Brain pericyte (primary cell): ENCODE measurements at regions not wholly inside any gene's neighbourhood (a gene's known extent, or its start where the extent isn't known, plus 50 kb on each side); places are given as distances from the start of the nearest gene placed in this dataset.
"Not testable (repeated sequence)": the region's sequence is repeated elsewhere in the genome, so short reads cannot be mapped to it uniquely, and the experiment has no call there.

Source experiments
- DNase-seq: peaks from one replicate; pipeline ENCODE4 v3.0.0-alpha.2; 2012; ENCODE audit warnings: low read depth, low spot score

DNA sequence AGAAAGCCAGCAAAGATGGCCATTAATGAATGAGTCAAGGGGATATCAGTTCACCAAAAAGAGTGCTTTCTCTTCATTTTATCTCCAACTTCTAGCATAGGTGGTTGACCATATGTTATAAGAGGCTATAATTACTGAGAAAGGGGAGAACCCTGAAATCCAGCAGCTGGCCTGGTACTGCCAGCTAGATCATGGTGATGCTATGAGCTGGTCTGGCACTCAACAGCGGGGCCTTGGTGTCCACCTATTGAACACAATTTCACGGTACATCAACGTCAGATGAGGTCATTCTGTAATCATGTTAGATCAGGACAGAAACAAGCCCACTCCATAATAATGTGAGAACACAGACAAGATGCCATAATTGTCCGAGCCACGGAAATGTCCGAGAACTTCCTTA is 1644.8 kb upstream of the PCDH7 start:
- DNase-seq = no peak

DNA sequence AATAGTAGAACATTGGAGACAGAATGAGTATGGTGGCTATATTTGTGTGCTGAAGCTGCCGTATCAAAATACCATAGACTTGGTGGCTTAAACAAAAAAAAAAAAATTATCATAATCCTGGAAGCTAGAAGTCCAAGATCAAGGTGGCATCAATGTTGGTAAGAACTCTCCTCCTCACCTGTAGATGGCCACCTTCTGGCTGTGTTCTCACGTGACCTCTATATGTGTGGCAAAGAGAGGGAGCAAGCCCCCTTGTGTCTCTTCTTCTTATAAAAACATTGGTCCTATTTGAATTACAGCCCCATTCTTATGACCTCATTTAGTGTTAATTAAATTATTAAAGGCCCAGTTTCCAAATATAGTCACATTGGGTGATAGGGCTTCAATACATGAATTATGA is 1640.9 kb upstream of the PCDH7 start:
- DNase-seq = no peak

DNA sequence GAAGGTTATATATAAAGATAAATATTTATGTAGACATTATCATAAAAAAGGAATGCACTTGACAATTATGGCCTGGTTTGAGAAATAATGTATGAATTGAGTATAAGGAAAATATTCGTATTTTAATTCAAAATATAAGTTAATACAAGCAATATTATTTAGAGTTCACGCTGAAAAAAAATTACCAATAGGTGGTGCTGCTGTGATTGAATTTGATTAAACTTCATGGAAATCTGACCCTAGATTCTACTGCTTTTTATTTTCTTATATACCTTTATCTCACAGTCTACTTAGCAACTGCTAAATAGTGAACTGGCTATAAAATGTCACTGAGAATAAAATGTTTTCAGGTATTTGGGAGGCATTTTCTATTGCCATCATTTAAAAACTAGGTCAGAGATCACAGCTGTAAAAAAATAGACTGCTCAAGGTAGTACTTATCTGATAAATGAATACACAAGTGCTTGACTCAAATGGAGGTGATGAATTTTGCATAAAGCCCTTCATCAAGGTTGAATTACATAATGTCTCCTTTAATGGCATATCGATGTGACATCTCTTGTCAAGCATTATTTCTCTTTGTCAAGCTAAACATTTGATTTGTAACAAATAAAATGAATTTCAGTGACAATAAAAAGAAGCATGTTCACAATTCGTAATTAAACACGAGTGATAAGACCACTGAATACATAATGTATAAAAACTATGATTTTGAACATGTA is 1638.8 kb upstream of the PCDH7 start:
- DNase-seq = no peak

DNA sequence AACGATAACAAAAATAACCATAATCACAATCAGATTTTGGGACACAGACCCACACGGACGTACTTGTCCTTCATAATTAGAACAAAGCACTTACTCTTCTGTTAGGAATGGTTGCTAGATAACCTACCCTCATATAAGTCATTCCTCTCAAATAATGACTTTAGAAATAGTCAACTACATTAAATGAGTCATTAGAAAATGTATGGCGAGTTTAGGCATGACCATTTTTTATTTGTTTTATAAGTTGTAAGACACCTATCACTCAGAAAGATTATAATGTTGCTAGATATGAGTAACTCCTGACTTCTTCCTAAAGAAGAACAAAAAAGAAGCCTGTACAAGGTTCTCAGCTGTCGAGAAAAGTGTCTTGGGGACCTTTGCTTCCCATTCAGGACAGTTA is 1637.5 kb upstream of the PCDH7 start:
- DNase-seq = no peak

DNA sequence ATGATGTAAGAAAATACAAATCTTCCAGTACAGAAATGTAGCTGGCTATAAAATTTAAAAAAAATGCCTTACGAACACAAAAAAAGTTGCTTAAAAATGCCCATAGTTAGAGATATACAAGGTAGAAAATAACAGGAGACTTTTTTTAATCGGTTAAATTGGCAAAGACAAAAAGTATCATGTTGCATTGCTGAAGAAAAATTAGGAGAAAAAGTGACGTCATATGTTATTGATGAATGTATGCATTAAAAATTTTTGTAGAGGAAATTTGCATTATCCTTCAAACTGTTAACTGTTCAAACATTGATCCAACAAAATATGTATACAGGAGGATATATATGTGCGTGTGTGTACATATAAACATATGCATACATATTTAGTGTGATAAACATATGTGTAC is 1634.4 kb upstream of the PCDH7 start:
- no peak for DNase-seq

DNA sequence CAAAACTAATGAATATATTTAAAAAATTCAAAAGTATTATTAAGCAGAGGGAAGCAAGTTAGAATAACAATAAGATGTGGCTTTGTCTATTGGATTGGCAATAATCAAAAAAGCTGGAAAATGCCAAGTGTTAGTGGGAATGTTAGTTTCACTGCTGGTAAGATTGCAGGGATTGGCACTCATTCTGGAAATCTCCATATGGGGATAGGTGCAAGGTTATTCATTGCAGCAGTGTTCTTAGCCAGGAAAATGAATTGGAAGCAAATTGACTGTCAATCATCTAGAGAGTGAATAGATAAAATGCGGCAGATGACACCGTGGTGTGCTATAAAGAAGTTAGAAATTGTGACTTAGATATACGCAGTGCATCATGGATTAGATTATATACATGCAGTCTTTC is 1615.5 kb upstream of the PCDH7 start:
- DNase-seq = no peak

DNA sequence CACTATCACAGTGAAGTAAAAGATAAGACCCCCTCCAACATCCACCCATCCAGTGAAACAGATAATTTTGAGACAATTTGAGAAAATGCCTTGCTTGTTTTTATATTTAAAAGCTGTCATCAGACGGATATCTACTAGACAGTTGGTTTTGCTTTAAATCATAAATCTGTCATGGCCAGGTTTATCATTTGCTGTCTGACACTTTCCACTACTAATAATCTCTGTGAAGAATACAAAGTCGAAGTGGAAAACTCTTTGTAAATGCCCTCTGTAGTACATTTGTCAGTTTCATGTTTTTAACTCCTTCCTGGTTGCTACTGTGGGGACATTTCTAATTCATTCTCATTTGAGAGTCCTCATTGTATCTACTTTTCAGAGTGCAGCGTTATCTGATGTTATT is 1606.2 kb upstream of the PCDH7 start:
- no peak for DNase-seq

DNA sequence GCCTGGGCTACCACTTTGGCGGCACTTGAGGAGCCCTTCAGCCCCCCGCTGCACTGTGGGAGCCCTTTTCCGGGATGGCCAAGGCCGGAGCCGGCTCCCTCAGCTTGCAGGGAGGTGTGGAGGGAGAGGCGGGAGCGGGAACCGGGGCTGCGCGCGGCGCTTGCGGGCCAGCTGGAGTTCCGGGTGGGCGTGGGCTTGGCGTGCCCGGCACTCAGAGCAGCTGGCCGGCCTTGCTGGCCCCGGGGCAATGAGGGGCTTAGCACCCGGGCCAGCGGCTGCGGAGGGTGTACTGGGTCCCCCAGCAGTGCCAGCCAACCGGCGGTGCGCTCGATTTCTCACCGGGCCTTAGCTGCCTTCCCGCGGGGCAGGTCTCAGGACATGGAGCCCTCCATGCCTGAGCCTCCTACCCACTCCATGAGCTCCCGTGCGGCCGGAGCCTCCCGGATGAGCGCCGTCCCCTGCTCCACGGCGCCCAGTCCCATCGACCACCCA is 1602.9 kb upstream of the PCDH7 start:
- DNase-seq = not testable (repeated sequence)

DNA sequence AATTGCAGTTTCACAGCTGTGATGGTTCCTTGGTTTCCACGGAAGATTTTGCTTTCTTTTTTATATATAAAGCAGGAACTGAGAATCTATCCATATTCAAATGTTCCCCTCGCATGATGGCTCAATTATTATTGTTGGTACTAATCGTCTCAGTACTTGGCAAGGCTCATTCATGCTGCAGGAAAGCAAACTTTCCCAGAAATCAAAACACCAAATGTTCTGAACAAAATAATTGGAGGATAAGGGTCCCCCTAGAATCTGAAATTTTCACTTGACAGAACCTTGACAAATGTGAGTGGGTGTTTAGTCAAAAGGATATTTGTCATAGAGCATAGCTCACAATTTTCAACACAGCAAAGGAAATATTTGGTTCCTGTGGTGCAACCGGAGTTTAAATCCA is 1598.6 kb upstream of the PCDH7 start:
- DNase-seq = no peak

DNA sequence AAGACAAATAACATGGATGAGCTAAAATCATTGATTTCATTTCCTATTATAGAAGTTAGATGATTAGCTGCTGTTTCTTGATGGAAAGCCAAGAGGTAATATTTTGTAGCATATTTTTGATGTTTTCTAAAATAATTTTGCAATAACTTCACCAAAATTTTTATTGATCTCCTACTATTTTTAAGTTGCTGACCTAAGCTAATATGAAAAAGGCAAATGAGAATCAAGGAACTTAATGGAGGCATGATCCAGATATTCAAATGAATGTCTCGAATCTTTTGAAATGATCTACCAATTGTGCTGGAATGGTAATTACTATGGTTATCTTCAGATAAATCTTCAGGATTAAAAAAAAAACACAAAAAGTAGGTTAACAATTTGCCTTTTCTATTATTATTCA is 1591.4 kb upstream of the PCDH7 start:
- no peak for DNase-seq

DNA sequence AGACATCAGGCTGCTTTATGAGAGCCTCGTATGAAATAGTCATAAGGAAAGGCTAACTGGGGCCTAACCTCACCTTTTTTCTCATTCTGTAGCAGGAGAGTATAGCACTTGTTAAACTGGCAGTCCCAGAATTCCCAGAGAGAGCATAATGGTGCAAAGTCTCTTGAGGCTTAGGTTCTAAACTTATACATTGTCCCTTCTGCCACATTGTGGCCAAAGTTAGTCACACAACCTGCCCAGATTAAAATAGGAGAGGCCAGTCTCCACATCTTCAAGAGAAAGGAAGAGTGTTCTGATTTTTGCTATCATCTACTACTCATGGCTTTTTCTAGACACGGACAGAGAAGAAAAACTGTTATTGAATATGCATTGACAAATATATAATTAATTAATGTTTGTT is 1588.9 kb upstream of the PCDH7 start:
- no peak for DNase-seq

DNA sequence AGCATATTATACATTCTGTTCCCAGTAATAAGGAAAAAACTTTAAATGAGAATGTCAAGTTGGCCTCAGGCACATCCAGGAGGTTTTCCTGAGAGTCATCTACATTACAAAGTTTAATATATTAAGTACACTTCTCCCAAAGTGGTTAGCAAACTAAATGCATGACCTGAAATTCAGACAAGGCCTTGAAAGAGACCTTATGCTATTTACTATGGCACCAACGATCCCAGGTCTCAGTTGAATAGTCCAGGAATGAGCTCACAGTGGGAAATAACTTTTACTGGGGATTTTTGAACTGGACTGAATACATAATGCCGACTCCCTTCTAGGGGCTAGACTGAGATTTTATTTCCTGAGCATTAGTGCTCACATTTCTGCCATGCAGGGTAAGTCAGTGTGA is 1577.5 kb upstream of the PCDH7 start:
- DNase-seq = no peak

DNA sequence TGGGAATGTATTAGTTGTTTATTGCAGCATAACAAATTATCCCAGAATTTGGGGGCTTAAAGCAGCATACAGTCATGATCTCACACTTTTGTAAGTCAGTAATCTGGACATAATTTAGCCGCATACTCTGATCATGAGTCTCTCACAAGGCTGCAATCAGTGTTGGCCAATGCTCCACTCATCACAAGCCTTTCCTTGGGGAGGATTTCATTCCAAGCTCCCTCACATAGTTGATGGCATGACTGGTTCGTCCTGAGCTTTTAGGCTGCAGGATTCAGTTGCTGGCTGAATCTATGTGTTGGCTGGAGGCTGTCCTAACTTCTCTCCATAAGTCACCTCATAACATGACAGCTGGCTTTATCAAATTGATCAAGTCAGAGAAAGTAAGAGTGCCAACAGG is 1568.6 kb upstream of the PCDH7 start:
- no peak for DNase-seq

DNA sequence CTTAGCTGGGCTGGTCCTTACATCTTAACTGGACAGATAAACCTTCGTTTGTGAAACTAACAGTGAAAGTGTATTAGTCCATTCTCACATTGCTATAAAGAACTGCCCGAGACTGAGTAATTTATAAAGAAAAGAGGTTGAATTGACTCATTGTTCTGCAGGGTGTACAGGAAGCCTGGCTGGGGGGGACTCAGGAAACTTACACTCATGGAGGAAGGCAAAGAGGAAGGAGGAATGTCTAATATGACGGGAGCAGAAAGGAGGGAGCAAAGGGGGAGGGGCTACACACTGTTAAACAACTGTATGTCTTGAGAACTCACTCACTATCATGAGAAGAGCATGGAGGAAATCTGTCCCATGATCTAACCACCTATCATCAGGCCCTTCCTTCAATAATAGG is 1566.5 kb upstream of the PCDH7 start:
- no peak for DNase-seq

DNA sequence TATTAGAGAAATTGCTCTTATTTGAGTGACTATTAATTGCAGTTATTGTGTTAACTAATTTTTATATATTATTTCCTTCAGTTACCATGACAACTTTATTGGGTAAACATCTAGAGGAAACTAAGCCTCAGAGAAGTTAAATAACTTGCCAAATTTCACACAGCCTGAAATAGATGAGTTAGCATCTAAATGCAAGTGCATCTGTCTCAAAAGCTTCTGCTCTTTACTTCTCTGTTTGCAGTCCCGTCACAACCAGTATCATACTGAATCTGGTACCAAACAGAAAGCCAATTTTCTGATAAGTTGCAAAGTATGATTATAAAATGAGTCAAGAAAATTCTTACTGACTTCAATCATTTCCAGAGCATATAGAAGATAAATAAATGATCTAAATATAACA is 1544.9 kb upstream of the PCDH7 start:
- DNase-seq = no peak

DNA sequence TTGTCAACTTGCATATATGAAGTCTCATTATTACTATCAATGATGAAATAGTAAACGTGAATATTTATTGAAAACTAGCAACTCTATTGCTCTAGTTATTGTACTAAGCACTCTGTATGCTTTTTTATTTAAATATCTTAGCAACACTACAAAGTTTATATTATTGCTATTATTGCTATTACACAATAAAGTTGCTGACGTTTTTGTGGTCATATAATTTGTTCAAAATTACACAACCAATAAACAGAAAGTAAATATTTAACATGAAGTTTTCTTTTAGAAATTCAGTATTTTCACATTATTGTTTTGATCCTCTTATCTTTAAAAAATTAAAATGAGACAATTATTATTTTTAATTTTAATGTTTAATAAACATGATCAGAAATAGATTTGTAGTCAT is 1521.1 kb upstream of the PCDH7 start:
- DNase-seq = no peak

DNA sequence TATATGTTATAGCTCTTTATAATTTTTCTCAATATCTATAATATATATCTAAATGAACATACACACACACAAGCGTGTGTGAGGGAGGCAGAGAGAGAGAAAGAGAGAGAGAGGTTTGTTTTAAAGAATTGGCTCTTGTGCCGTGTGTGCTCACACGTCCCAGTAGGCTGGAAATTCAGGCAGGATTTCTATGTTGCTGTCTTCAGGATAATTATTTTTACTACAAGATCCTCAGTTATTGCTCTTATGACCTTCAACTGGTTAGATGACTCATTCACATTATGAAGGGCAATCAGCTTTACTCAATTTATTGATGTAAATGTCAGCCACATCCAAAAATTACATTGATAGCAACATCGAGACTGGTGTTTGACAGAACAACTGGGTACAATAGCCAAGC is 1520.7 kb upstream of the PCDH7 start:
- no peak for DNase-seq

DNA sequence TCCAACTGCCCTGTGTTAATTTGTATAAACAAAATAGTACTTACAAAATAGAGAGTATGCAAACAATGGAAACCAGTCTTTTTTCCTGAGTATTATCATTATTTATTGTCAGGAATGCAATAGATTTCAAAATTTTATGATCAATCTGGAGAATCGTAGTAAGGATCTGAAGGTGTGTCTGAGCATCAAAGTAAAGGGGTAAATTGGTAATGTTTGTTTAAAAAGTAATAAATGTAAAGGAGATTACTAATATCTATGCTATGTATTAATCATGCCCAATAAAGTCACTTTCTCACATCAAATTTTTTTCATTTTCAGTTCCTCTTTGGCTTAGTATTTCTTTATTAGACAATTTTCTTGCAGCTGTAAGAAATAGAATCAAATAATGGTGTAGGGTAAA is 1507.1 kb upstream of the PCDH7 start:
- no peak for DNase-seq

DNA sequence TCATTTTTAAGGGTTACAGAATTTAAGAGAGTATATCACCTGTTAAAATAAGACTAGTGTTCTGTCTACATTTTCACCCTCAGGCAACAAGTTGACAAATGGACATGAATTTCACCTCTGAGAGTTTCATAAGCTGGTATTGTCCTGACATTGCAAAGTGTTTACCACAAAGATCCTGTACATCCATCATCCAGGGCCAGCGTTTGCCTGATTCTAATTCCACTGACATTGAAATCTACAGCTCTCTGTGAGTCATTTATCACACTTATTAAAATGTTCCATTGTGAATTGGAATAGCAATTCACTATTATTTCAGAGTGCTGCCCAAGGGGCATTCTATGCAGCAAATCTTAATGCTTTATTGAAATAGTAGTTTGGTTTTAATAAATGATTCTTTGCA is 1499.4 kb upstream of the PCDH7 start:
- no peak for DNase-seq

DNA sequence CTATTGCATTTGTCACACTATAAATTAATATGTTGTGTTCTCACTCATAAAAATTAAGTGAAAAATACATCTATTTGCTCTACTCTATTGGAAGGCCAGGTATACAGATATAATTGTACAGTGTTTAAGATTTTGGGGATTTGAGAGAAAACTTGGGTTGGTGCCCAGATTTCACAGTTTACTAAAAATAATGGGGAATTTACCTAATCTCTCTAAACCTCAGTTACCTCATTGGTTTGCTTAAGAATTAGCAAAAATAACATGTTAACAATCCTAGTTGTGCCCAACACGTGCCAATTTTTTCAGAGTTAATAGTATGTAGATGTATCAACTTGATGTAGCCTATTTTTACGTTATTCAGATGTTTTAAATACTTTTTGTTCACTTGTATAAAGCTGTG is 1495.3 kb upstream of the PCDH7 start:
- no peak for DNase-seq

DNA sequence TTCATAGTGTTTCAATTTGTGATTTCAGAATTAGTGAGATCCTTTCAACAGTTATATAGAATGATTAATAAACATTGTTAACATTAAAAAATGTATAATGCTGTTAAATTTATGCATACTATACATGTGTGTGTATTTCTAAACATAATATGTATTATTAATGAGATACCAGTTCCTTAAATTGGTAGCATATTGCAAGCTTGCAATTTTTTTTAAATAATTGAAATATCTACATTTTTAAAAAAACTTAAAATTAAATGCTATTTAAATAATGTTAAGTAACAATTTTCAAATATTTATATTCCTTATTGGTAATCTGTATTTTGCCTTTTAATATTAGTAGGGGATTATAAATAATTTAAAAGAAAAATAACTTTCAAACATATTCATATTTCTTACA is 1479.5 kb upstream of the PCDH7 start:
- DNase-seq = no peak

DNA sequence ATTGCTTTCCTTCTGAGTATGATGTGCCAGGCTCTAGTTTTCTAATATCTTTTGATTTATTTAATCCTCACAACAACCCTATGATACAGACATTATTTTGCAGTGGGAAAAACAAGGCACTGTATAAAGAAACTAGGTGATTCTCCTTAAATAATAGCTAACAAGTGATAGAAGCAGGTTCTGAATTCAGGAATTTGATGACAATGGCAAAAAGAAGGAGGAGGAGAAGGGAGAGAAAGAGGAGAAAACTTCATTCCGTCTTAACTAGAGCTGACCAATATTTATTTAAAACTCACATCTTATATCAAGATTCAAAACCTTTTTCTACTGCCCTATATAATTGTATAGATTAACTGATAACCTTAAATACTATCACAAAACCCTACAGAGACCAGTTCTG is 1477.1 kb upstream of the PCDH7 start:
- no peak for DNase-seq

DNA sequence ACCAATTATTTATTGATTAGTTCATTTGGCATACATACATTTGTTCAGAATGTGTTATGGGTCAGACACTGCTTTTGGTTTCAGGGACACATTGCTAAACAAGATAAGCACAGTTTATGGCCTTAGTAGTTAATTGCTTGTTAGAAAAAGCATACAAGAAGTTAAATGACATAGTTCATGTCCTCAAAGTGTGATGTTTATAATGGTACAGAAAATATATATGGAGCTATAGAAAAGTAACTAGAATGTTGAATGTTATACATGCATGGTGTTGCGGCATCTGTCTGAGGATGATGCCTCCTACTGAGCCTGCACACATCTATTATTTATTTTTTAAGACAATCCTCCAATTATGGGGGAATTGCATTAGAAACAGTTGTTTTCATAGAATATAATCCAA is 1476.3 kb upstream of the PCDH7 start:
- no peak for DNase-seq

DNA sequence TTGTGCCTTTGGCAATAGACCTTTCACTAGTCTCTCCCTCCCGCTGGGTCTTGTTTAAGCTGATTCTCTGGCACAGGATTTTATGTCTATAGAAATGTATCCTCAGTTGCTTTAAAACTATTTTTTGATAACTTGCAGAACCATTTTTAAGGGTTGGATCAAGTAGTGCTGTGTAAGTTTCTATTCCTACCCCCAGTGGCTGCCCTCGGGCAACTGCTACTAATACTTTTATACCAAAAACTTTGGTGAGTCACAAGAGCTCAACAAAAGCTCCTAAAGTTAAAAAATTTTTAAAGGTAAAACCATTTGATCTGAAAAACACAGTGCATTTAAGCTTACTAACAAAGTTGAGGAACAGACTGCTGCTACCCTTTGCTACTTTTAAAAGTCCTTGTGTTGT is 1460.6 kb upstream of the PCDH7 start:
- no peak for DNase-seq
